ENCODE measurements at regions not wholly inside any gene's neighbourhood (a gene's known extent, or its start where the extent isn't known, plus 50 kb on each side); places are given as distances from the start of the nearest gene placed in this dataset.

GRCh38 chr4:164695650-164696049 is 58.3 kb upstream of the SMIM31 start:
- DNase-seq (ENCODE audit: low read depth, low spot score), result no peak
- H3K4me3 ChIP-seq (ENCODE audit: low read depth, low read length), result no peak overlapping the region
- TF ChIP-seq CTCF (IDR thresholded peaks at IDR 0.05; ENCODE audit: insufficient read depth, low read length, missing control alignments), result no peak
- ChIA-PET CTCF (no interaction called here), POLR2A (no interaction called here)

- POLR2A ChIA-PET, result no interaction called here
- DNase-seq (ENCODE audit: low read depth, low spot score), result no peak
- CTCF ChIA-PET, result no interaction called here
- no peak for TF ChIP-seq CTCF (IDR thresholded peaks at IDR 0.05; ENCODE audit: insufficient read depth, low read length, missing control alignments)
- H3K4me3 ChIP-seq (ENCODE audit: low read depth, low read length), result no peak overlapping the region
Measured at GRCh38 chr4:164700471-164700870, 53.5 kb upstream of the SMIM31 start.

- ChIA-PET CTCF (no interaction called here), POLR2A (no interaction called here)
- no peak for DNase-seq (ENCODE audit: low read depth, low spot score)
- H3K4me3 ChIP-seq (ENCODE audit: low read depth, low read length), result no peak overlapping the region
- TF ChIP-seq CTCF (IDR thresholded peaks at IDR 0.05; ENCODE audit: insufficient read depth, low read length, missing control alignments), result no peak
Measured at GRCh38 chr4:164701665-164702064, 52.3 kb upstream of the SMIM31 start.

Data from AG04449 (cell line).